LNCAP (cell line): ENCODE measurements at regions not wholly inside any gene's neighbourhood (a gene's known extent, or its start where the extent isn't known, plus 50 kb on each side); places are given as distances from the start of the nearest gene placed in this dataset.

Source experiments
- CTCF ChIP-seq: fragments of 450-650 bp; IDR thresholded peaks from 2 replicates; pipeline ENCODE4 v1.5.1; 2017; ENCODE audit warnings: mild to moderate bottlenecking

- no peak for TF ChIP-seq CTCF
Measured at GRCh38 chr6:9985481-9985880, 429.4 kb downstream of the TFAP2A start.

GRCh38 chr6:9984607-9985006, 430.3 kb downstream of the TFAP2A start:
- TF ChIP-seq CTCF = no peak

- no peak for TF ChIP-seq CTCF
Measured at GRCh38 chr6:9983168-9983567, 431.7 kb downstream of the TFAP2A start.

- TF ChIP-seq CTCF = no peak
Measured at GRCh38 chr6:9982215-9982614, 432.7 kb downstream of the TFAP2A start.

- TF ChIP-seq CTCF = no peak
Measured at GRCh38 chr6:9979996-9980395, 434.9 kb downstream of the TFAP2A start.

- no peak for TF ChIP-seq CTCF
Measured at GRCh38 chr6:9978480-9978879, 436.4 kb downstream of the TFAP2A start.

- no peak for TF ChIP-seq CTCF
Measured at GRCh38 chr6:9977411-9977810, 437.5 kb downstream of the TFAP2A start.

- no peak for TF ChIP-seq CTCF
Measured at GRCh38 chr6:9961646-9962045, 453.2 kb downstream of the TFAP2A start.
